HG02970 (cell line): ENCODE measurements at regions not wholly inside any gene's neighbourhood (a gene's known extent, or its start where the extent isn't known, plus 50 kb on each side); places are given as distances from the start of the nearest gene placed in this dataset.
"Not testable (repeated sequence)": the region's sequence is repeated elsewhere in the genome, so short reads cannot be mapped to it uniquely, and the experiment has no call there.

Experiments used
- ATAC-seq: cut with Tn5 transposase; IDR thresholded peaks from one replicate; pipeline ENCODE4 v1.9.1; 2021; ENCODE audit warnings: mild to moderate bottlenecking, moderate library complexity, moderate number of reproducible peaks; ENCODE audit not compliant: unreplicated experiment, low FRiP score

DNA sequence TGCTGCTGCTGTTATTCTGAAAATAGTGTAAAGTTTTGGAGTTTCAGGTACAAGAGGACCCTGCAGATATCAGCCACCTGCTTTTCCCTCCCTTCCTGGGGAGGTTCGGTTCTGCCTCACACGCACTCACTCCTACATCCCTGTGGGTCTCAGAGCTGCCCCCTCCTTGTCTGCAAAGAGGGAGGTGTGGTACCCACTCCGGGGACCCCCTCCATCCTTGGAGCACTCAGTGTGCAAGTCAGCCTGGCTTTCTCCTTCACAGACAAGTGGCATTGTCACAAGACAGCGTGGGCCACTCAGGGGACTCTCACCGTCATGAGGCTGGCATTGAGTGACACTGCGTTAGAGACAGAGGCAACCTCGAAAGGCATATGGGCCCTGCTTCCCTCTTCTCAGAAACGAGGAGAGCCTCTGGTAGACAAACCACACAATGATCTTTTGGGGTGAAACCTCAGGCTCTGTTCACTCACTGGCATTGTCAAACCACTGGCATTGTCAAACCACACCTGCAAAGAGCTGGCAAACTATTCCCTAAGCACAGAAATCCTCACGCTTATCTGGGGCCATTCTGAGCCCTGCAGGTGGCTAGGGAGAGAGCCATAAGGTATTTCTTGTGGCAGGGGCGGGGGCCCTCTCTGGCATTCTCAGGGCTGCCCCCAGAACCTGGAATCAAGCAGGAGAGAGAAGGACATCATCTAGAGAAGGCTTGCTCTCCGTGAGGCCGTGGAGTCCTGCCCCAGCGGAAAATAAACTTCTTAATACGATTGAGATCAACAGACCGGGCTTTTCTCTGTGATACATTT is 285.0 kb downstream of the SHOX start:
- ATAC-seq = no peak

DNA sequence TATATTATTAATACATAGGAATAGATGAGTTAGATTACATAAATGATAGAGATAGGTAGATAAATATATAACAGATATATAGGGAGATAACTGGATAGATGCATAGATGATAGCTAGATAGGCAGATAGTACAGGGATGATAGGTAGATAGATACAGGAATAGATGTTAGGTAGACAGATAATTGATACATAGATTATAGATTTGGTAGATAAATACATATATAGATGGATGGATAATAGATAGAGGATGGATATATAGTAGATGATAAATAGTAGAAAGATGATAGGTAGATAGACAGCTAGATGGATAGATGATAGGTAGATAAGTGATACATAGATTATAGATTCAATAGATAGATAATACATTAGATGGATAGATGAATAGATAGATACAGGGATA is 283.6 kb downstream of the SHOX start:
- ATAC-seq = no peak

DNA sequence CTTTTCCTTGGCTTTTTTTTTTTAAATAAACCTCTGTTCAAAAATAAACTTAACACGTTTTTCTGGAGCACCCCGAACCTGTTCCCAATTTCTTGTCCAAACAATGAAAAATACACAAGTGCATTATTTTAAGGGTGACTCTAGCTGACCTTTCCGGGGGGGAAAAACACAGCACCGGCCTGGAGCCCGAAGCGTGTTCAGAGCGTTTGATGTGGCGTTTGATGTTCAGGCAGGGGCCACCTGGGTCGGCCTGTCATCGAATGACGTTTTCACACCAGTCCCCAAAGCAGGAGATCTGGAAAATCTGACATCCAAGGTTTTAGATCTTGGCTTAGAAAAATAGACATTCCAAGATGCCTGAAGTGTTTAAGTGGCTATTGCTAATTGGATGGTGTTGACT is 282.1 kb downstream of the SHOX start:
- ATAC-seq = no peak

DNA sequence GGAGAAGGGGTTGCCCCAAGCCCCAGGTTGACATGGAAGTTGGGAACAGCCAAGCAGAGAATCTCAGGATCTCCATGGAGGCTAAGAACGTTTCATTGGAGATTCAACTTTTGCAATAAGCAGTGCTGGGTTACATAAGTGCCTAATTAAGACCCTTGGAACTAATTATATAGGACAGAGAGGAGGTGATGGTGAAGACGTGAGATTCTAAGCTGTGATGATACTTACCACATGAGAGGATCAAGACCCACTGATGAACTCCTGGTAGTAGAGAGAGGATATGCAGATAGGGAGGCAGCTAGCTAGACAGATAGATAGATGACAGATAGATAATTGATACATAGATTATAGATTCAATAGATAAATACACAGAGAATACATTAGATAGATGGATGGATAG is 278.5 kb downstream of the SHOX start:
- not testable (repeated sequence) for ATAC-seq

DNA sequence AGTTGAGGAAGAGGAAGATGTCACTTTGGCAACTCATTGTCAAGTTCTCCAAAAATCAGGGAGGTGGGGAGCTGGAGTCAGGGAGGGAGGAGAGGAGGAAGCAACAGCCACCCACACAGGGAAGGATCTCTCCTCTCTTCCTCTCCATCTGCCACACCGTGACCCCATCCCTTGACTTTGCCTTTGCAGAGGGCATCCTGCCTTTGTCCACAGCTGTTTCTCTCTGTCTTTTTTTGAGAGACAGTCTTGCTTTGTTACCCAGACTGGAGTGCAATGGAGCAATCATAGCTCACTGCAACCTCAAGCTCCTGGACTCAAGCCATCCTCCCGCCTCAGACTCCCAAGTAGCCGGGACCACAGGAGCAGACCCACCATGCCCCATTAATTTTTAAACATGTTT is 276.0 kb downstream of the SHOX start:
- ATAC-seq = no peak

DNA sequence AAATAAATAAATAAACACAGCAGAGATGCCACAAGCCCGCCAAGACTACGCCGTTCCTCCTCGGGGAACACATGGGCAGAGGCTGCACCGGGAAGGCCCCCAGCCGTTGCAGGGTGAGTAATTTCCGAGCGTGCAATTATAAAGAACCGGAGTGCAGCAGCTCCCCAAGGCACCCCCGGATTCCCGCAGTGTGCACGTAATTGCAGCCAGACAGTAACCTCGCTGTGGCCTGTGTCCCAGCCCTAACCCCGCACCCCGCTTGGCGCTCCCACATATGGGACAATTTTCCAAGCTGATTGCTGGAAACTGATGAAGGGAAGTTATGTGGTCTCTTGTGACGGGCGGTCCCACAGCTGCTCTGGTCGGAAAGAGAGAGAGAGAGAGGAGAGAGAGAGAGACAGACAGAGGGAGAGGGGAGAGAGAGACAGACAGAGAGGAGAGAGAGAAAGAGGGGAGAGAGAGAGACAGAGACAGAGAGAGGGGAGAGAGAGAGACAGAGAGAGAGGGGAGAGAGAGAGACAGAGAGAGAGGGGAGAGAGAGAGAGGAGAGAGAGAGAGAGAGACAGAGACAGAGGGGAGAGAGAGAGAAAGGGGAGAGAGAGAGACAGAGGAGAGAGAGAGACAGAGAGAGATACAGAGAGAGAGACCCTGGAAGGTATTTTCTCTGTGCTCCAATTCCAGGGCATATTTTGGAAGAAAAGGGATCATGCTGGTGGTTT is 275.4 kb downstream of the SHOX start:
- no peak for ATAC-seq

DNA sequence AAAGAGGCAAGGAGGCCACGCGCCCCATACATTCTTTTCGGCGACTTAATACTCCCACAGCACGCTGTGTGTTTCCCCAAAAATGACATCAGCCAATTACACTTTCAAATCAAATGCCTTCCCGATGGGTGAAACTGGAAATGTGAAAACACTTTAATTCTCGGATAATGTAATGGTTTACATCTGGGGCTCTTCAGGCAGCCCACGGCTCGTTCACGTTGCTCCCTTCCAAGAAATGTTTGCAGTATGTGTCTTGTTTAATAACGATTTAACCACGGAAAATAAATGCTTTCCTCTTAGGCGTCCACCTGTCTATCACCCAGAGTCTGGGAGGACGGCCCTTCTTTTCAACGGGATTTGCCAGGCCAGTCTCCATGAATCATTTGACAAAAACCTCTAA is 272.5 kb downstream of the SHOX start:
- ATAC-seq = no peak

DNA sequence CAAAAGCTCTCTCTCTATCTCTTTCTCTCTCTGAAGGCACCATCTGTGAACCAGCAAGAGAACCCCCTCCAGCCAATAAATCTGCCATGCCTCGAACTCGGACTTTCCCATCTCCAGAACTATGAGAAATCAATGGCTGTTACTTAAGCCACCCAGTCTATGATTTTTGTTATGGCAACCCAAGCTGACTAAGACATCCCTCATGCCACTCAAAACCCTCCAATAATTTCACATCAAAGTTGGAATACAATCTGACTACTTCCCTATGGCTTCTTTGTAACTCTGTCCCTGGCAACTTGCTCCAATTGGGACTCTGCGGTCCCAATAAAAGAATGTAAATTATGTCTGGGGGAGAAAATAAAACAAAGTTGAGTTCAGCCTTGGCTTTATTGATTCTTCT is 265.7 kb downstream of the SHOX start:
- no peak for ATAC-seq

DNA sequence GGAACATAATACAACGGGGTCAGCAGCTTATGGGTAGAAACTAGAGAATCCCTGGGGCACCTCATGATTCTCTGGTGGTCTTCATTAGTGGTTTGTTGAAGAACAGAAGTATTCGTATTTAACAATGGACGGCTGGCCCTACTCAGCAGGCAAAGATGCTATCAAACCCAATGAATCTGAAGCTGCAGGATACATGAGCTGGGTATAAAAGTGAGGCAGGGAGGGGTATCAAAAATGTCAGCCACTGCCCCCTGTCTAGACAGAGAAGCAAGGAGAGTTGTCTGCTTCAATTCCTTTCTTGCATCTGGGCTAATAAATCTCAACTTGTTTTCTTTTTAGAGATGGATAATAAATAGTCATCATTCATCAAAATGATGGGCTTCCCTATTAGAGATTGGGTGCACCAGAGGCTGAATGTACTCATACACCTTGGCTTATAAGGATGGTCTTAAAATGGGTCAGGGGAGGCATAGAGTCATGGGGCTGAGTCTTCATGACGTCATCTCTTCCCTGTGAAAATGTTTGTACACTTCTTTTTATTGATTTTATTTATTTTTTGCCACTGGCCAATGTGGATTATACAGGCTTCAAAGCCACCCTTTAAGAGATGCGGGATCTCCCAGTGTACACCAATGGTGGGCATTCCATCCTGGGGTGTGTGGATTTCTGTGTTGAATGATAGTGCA is 259.5 kb downstream of the SHOX start:
- ATAC-seq = no peak

DNA sequence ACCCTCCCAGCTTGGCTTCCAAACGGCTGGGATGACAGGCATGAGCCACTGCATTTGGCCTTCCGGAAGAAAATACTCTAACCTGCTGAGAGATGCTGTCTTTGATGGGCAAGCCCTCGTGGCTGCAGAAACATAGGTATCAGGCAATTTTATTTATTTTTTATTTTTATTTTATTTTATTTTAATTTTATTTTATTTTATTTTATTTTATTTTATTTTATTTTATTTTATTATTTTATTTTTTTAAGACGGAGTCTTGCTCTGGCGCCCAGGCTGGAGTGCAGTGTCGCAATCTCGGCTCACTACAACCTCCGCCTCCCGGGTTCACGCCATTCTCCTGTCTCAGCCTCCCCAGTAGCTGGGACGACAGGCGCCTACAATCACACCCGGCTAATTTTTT is 257.1 kb downstream of the SHOX start:
- ATAC-seq = not testable (repeated sequence)

DNA sequence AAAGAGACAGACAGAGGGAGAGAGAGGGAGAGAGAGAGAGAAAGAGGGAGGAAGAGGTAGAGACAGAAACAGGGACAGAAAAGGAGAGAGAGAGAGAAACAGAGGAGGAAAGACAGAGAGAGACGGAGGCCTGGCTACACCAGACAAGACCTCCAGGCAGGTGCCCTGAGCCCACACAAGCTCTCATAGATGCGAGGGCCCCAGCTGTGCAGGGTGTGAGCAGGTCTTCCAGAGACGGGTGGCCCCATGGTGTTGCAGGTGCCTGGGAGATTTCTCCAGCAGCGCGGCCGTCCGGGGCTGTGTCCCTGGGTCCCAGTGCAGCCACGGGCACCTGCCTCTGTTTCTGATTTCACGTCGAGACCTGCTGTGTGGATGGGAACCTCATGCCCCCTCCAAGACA is 253.0 kb downstream of the SHOX start:
- no peak for ATAC-seq

DNA sequence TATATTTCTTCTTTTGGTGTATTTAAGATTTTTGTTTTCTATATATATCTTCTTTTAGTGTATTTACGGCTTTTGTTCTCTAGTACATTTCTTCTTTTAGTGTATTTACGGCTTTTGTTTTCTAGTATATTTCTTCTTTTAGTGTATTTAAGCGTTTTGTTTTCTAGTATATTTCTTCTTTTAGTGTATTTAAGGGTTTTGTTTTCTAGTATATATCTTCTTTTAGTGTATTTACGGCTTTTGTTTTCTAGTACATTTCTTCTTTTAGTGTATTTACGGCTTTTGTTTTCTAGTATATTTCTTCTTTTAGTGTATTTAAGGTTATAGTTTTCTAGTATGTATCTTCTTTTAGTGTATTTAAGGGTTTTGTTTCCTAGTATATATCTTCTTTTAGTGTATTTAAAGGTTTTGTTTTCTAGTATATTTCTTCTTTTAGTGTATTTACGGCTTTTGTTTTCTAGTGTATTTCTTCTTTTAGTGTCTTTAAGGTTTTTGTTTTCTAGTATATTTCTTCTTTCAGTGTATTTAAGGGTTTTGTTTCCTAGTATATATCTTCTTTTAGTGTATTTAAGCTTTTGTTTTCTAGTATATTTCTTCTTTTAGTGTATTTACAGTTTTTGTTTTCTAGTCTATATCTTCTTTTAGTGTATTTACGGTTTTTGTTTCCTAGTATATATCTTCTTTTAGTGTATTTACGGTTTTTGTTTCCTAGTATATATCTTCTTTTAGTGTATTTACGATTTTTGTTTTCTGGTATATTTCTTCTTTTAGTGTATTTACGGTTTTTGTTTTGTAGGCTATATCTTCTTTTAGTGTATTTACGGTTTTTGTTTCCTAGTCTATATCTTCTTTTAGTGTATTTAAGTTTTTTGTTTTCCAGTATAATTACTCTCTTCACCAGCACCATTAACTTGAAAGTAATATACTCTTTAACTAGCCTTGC is 249.4 kb downstream of the SHOX start:
- ATAC-seq = not testable (repeated sequence)

DNA sequence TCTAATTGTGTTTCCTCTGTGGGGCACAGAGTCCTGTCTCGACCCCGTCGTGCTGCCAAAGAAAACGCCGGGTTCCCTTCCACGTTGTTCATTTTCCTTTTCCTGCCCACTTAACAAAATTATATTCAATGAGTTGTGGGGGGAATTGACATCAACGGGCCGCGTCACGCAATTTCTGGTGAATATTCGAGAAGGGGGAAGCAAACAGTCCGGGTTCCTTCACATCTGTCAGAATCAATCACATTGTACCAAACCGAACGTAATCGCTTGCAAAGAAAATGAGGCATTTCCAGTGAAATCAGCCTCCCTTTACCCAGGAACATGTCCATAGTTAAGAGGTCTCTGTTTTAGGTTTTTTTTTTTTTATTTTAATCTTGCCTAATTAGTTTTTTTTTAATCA is 243.5 kb downstream of the SHOX start:
- no peak for ATAC-seq

DNA sequence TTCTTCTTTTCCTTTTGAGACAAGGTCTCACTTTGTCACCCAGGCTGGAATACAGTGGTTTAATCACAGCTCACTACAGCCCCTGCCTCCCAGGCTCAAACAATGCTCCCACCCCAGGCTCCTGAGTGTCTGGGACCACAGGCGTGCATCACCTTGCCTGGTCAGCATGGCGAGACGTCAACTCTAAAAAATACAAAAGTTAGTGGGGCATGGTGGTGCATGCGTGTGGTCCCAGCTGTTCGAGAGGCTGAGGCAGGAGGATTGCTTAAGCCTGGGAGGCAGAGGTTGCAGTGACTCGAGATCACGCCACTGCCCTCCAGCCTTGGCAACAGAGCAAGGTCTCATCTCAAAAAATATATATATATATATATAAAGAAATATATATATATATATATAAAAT is 242.4 kb downstream of the SHOX start:
- no peak for ATAC-seq

DNA sequence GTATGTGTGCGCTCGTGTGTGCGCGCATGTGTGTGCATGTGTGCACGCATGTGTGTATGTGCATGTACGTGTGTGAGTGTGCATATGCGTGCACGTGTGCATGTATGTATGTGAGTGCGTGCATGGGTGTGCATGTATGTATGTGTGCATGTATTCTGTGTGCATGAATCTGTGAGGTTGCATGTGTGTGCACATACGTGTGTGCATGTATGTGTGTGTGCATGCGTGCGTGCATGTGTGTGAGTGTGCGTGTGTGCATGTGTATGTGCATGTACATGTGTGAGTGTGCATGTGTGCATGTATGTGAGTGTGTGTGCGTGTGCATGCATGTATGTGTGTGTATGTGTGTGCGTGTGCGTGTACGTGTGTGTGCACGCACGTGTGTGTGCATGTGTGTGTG is 241.5 kb downstream of the SHOX start:
- no peak for ATAC-seq

DNA sequence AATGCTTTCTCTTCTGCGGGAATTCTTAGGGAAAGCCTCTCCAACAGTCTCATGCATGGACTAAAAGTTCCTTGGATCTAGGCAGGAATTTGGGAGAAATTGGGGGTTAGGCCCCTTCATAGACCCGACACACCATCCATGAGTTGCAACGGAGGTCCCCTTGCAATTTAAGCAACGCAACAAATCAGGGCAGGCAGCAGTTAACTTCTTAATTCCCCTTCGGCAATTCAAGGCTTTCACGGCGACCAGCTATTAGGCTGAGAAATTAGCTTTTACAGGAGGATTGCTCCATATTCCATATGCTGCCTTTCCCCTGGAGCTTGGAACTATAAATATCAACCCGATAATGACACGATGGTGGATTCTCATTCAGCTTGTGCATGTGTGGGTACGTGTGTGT is 241.0 kb downstream of the SHOX start:
- ATAC-seq = no peak

DNA sequence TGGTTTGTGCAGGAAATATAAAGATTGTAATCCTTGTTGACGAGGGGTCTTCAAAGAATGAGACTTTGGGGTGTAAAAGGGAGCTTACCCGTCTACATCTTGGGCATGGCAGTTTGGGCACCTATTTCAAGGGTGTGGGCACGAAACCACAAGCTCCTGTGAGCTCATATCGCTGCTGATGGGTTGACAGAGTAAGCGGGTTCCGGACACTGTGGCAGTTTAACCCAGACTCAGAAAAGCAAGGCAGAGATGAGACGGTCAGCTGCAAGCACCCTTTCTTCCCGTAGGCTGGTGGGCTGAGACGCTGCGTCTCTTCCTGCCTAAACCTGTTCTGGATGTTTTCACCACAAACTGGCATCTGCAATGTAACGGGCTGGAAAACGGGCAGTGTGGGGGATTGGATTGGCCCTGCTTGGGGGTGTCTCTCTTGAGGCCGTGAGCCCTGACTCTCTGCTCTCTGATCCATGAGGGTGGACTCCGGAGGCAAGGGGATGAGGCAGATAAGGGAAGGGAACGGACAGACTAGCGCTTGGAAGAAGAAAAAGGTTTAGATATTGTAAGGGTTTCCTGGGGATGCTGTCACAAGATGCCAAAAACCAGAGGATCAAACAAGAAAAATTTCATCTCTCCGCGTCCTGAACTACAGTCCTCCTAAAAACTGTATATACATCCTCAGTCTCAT is 237.5 kb downstream of the SHOX start:
- no peak for ATAC-seq

DNA sequence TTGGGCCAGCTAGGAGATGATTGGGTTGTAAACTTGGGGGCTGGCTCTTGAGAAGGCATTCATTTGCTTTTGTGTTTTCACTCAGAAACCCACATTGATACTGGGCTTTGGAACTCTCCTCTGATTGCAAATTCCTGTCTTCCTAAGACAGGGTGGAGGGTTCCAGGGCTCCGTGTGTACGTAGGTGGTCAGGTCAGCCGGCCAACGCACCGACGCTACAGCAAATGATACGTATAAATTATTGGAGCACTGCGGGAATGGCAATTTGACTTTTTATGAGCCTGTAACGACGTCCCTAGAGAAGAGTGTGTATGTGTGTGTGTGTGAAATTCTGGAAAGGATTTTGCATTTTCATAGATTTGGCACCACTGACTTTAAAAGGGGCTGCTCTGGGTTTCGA is 236.9 kb downstream of the SHOX start:
- no peak for ATAC-seq

DNA sequence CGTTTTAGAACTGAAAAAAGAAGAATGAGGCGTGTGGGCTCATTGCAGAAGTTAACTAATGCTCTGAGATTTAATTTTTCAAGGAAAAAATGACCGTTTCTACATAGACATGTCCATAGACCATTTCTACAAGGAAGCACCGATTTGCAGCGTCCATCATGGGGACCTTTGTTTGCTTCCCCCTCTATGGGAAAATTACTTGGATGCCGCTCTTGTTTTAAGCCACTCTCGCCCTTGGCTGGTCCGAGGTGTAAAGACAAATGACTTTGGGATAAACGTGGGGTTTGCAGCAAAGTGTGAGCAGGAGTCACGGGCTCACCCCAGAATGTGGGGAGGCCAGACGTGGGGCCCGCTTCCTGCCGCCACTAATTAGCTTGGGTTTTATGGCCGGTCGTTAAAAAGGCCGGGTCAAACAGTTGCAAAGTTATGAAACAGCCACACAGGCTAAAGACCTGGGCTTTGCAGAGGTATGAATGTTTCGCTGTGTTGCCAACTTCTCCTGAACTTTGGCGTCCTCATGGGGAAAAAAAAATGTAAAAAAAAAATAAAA is 235.9 kb downstream of the SHOX start:
- ATAC-seq = no peak

DNA sequence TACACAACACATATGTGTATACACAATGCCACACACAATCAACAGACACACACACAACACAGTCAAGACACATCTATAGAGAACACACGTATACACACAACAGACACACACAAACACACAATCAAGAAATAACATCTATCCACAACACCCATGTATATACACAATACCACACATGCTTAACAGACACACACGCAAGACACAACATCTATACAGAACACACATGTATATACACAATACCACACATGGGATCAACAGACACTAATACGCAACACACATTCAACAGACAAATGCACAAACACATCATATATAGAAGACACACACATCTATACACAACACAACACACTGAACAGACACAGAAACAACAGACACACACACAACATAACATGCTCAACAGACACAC is 234.8 kb downstream of the SHOX start:
- ATAC-seq = no peak
